ENCODE measurements at regions not wholly inside any gene's neighbourhood (a gene's known extent, or its start where the extent isn't known, plus 50 kb on each side); places are given as distances from the start of the nearest gene placed in this dataset.

DNA sequence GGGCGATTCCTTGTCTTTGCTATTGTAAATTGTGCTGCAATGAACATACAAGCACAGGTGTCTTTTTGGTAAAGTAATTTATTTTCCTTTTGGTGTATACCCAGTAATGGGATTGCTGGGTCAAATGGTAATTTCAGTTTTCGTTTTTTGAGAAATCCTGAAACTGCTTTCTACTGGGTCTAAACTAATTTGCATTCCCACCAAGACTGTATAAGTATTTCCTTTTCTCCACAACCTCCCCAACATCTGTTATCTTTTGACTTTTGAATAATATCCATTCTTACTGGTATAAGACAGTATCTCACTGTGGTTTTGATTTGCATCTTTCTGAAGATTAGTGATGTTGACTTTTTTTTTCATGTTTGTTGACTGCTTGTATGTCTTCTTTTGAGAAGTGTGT lies 2506.0 kb downstream of the PCDH7 start:
- Mint-ChIP-seq H3K36me3 (no peaks in the 10 kb centered on the region), H3K27ac (no peak overlapping the region), H3K4me1 (no peaks in the 10 kb centered on the region), H3K9me3 (peaks cover 1 to 5% (median 3%) of the 10 kb centered on the region in 7 donors), H3K4me3 (no peak overlapping the region), H3K27me3 (ENCODE audit: low read depth in 3 of 3) (no peaks in the 10 kb centered on the region)
- Histone ChIP-seq H3K79me2 (ENCODE audit: insufficient read depth, low read length) (no peaks in the 10 kb centered on the region), H3K9me3 (replicated peaks in 1 of 2; ENCODE audit: control insufficient read depth in 1 of 2, insufficient read depth in 1 of 2, low read length in 2 of 2) (peaks cover 0 to 4% of the 10 kb centered on the region in 2 donors), H3K4me2 (replicated peaks; ENCODE audit: extremely low read depth, low read length, poor library complexity, severe bottlenecking) (no peak overlapping the region), H3K4me1 (ENCODE audit: control insufficient read depth in 1 of 2, insufficient read depth in 2 of 2, low read length in 2 of 2) (no peaks in the 10 kb centered on the region), H4K20me1 (ENCODE audit: insufficient read depth, low read length) (no peaks in the 10 kb centered on the region), H3K4me3 (replicated peaks in 1 of 3; ENCODE audit: low read depth in 2 of 3, low read length in 3 of 3) (no peak overlapping the region), H3K36me3 (replicated peaks in 1 of 2; ENCODE audit: control insufficient read depth in 1 of 2, insufficient read depth in 2 of 2, low read length in 2 of 2) (no peaks in the 10 kb centered on the region), H2AFZ (ENCODE audit: insufficient read depth, low read depth, low read length, poor library complexity, severe bottlenecking) (no peak overlapping the region), H3K27ac (ENCODE audit: low read depth in 1 of 2, low read length in 2 of 2) (no peak overlapping the region), H3K27me3 (ENCODE audit: control insufficient read depth in 2 of 2, insufficient read depth in 2 of 2, low read length in 2 of 2) (no peaks in the 10 kb centered on the region), H3K9ac (ENCODE audit: insufficient read depth, low read length, poor library complexity, severe bottlenecking) (no peak overlapping the region)
- TF ChIP-seq, protein P1, sequence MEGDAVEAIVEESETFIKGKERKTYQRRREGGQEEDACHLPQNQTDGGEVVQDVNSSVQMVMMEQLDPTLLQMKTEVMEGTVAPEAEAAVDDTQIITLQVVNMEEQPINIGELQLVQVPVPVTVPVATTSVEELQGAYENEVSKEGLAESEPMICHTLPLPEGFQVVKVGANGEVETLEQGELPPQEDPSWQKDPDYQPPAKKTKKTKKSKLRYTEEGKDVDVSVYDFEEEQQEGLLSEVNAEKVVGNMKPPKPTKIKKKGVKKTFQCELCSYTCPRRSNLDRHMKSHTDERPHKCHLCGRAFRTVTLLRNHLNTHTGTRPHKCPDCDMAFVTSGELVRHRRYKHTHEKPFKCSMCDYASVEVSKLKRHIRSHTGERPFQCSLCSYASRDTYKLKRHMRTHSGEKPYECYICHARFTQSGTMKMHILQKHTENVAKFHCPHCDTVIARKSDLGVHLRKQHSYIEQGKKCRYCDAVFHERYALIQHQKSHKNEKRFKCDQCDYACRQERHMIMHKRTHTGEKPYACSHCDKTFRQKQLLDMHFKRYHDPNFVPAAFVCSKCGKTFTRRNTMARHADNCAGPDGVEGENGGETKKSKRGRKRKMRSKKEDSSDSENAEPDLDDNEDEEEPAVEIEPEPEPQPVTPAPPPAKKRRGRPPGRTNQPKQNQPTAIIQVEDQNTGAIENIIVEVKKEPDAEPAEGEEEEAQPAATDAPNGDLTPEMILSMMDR (IDR thresholded peaks at IDR 0.05) = no peak
- WGBS (ENCODE audit: insufficient coverage) = no CpG with 5 or more reads among the region's 2 CpGs
- intact Hi-C loops (cut with micrococcal nuclease) = no loop called here
- no peak for DNase-seq

DNA sequence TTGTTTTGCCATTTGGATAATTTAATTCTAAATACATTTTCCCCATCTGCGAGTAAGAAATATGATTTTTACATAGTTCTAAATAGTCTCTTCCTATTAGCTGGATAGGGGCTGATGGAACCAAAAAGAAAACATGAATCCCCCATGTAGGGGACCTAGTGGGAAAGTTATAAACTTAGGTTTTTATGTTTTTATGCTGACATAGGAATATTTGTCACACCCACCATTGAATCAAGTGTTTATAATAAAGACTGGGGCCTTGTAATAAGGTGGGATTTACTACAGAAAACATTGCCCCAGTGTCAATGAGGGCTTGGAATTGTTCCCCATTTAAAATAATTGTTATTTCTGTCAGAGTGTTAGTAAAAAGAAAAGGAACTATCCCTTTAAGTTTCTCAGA lies 2506.6 kb downstream of the PCDH7 start:
- peaks cover 1 to 5% (median 3%) of the 10 kb centered on the region in 7 donors for H3K9me3 Mint-ChIP-seq

More for the DNA sequence above, 2506.6 kb downstream of the PCDH7 start:
- H3K36me3 Mint-ChIP-seq = no peaks in the 10 kb centered on the region
- no peaks in the 10 kb centered on the region for H3K4me1 Mint-ChIP-seq
- H2AFZ ChIP-seq (ENCODE audit: insufficient read depth, low read depth, low read length, poor library complexity, severe bottlenecking) = no peak overlapping the region
- no peak overlapping the region for H3K27ac Mint-ChIP-seq
- H3K36me3 ChIP-seq (replicated peaks in 1 of 2; ENCODE audit: control insufficient read depth in 1 of 2, insufficient read depth in 2 of 2, low read length in 2 of 2) = no peaks in the 10 kb centered on the region
- no peak overlapping the region for H3K27ac ChIP-seq (ENCODE audit: low read depth in 1 of 2, low read length in 2 of 2)
- intact Hi-C loops (cut with micrococcal nuclease) = no loop called here
- WGBS (ENCODE audit: insufficient coverage) = no CpG with 5 or more reads among the region's 1 CpG
- H3K4me1 ChIP-seq (ENCODE audit: control insufficient read depth in 1 of 2, insufficient read depth in 2 of 2, low read length in 2 of 2) = no peaks in the 10 kb centered on the region
- H3K27me3 ChIP-seq (ENCODE audit: control insufficient read depth in 2 of 2, insufficient read depth in 2 of 2, low read length in 2 of 2) = no peaks in the 10 kb centered on the region
- no peaks in the 10 kb centered on the region for H3K27me3 Mint-ChIP-seq (ENCODE audit: low read depth in 3 of 3)
- H3K4me3 ChIP-seq (replicated peaks in 1 of 3; ENCODE audit: low read depth in 2 of 3, low read length in 3 of 3) = no peak overlapping the region
- no peak overlapping the region for H3K9ac ChIP-seq (ENCODE audit: insufficient read depth, low read length, poor library complexity, severe bottlenecking)
- no peak overlapping the region for H3K4me2 ChIP-seq (replicated peaks; ENCODE audit: extremely low read depth, low read length, poor library complexity, severe bottlenecking)
- peaks cover 0 to 4% of the 10 kb centered on the region in 2 donors for H3K9me3 ChIP-seq (replicated peaks in 1 of 2; ENCODE audit: control insufficient read depth in 1 of 2, insufficient read depth in 1 of 2, low read length in 2 of 2)
- H3K79me2 ChIP-seq (ENCODE audit: insufficient read depth, low read length) = no peaks in the 10 kb centered on the region
- TF ChIP-seq, protein P1 (IDR thresholded peaks at IDR 0.05) = no peak
- no peak for DNase-seq
- H3K4me3 Mint-ChIP-seq = no peak overlapping the region
- H4K20me1 ChIP-seq (ENCODE audit: insufficient read depth, low read length) = no peaks in the 10 kb centered on the region
